Activated B cell treated with CpG ODN at 0.5 μM for 24 hours (primary cell): ENCODE measurements at regions not wholly inside any gene's neighbourhood (a gene's known extent, or its start where the extent isn't known, plus 50 kb on each side); places are given as distances from the start of the nearest gene placed in this dataset.

Experiments used
- ATAC-seq: fragments of 200-7000 bp; cut with Tn5 transposase; one replicate; pipeline ENCODE4 v1.10.0; 2021; ENCODE audit warnings: low read depth, mild to moderate bottlenecking, moderate library complexity
- CTCF ChIA-PET: fragments of 350-600 bp; sonication (Branson Sonifier 250); formaldehyde crosslinking; loops from one replicate; lab custom pipeline; 2021; ENCODE audit warnings: antibody characterized with exemption; lab: Charles Lee
- POLR2A ChIA-PET: fragments of 350-600 bp; sonication (Branson Sonifier 250); formaldehyde crosslinking; loops from one replicate; lab custom pipeline; 2021; ENCODE audit warnings: antibody characterized with exemption; lab: Charles Lee
- DNase-seq: peaks from one replicate; pipeline ENCODE4 v3.0.0; 2022
- H3K27ac Mint-ChIP-seq: one replicate; pipeline ENCODE4 v1.8.0; 2020; ENCODE audit warnings: mixed read lengths
- H3K27me3 Mint-ChIP-seq: one replicate; pipeline ENCODE4 v1.8.0; 2021; ENCODE audit warnings: mixed read lengths
- H3K36me3 Mint-ChIP-seq: one replicate; pipeline ENCODE4 v1.8.0; 2021; ENCODE audit warnings: low read depth, mixed read lengths
- H3K4me1 Mint-ChIP-seq: one replicate; pipeline ENCODE4 v1.8.0; 2021; ENCODE audit warnings: mixed read lengths
- H3K4me3 Mint-ChIP-seq: one replicate; pipeline ENCODE4 v1.8.0; 2020; ENCODE audit warnings: mild to moderate bottlenecking, mixed read lengths
- H3K9me3 Mint-ChIP-seq: one replicate; pipeline ENCODE4 v1.8.0; 2020; ENCODE audit warnings: mixed read lengths
- intact Hi-C: fragments of 100-400 bp; cut with micrococcal nuclease; formaldehyde crosslinking; loops from one replicate; pipeline ENCODE4 v1.15.1; 2024
- TF ChIP-seq, protein P1 (sequence below): fragments of 200-600 bp; IDR thresholded peaks from one replicate; pipeline ENCODE4 v1.8.0; 2022; ENCODE audit warnings: antibody characterized with exemption, mild to moderate bottlenecking

DNA sequence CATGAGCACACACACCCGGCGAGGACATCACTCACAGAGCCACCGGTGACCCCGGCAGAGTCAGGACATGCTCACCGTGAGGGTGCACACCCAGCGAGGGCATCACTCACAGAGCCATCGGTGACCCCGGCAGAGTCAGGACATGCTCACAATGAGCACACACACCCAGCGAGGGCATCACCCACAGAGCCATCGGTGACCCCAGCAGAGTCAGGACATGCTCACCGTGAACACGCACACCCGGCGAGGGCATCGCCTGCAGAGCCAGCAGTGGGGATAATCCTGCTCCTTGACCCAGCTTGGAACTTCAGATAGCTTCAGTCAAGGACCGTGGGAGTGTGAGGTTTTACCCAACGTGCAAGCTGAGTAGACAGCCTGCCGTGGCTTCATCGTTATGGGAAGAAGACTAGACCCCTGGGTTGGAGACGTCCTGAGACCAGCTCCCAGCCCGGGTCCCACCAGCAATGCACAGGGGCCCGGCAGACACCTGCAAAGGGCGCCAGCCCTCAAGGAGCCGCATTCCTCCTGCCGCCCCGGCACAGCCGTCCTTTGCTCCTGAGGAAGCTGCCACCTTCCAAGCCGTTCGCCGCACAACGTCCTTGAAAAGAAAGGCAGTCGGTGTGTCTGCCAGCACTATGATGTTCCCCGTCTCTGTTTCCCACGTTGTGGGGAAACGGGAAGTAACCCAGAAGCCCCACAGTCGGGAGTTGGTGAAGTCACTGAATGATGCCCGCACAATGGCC lies 192.3 kb downstream of the DLL1 start:
- DNase-seq = peak; percentile 6
- no peaks in the 10 kb centered on the region for H3K36me3 Mint-ChIP-seq
- H3K4me1 Mint-ChIP-seq = peaks cover 2% of the 10 kb centered on the region
- TF ChIP-seq, protein P1, sequence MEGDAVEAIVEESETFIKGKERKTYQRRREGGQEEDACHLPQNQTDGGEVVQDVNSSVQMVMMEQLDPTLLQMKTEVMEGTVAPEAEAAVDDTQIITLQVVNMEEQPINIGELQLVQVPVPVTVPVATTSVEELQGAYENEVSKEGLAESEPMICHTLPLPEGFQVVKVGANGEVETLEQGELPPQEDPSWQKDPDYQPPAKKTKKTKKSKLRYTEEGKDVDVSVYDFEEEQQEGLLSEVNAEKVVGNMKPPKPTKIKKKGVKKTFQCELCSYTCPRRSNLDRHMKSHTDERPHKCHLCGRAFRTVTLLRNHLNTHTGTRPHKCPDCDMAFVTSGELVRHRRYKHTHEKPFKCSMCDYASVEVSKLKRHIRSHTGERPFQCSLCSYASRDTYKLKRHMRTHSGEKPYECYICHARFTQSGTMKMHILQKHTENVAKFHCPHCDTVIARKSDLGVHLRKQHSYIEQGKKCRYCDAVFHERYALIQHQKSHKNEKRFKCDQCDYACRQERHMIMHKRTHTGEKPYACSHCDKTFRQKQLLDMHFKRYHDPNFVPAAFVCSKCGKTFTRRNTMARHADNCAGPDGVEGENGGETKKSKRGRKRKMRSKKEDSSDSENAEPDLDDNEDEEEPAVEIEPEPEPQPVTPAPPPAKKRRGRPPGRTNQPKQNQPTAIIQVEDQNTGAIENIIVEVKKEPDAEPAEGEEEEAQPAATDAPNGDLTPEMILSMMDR = no peak
- H3K27me3 Mint-ChIP-seq = peaks cover 12% of the 10 kb centered on the region
- no peak overlapping the region for H3K27ac Mint-ChIP-seq
- intact Hi-C loops = no loop called here
- ATAC-seq = no peak
- POLR2A ChIA-PET = no interaction called here
- peaks cover 10% of the 10 kb centered on the region for H3K9me3 Mint-ChIP-seq
- no peak overlapping the region for H3K4me3 Mint-ChIP-seq
- CTCF ChIA-PET = no interaction called here

DNA sequence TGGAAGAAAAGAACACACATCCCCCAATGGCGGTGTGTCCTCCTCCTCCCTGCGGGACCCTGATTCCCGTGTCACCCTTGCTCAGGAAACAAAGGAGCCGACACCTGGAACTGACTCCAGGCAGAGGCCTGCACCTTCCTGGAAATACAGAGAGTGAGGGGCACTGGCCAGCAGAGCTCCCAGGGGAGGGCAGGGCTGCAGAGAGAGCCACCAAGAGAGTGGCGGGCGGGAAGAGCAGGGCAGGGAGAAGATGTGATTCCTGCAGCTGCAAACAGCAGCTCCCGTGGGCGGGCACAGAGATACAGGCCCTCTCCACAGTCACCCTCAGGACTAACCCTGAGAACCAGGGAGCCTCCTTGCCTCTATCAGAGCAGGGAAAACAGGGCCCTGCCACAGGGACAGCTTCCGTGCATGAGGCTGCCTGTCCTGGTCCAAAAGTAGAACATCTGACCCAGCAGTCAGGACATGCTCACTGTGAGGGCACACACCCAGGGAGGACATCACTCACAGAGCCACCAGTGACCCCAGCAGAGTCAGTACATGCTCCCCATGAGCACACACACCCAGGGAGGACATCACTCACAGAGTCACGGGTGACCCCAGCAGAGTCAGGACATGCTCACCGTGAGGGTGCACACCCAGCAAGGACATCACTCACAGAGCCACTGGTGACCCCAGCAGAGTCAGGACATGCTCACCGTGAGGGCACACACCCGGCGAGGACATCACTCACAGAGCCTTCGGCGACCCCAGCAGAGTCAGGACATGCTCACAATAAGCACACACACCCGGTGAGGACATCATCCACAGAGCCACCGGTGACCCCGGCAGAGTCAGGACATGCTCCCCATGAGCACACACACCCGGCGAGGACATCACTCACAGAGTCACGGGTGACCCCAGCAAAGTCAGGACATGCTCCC lies 193.1 kb downstream of the DLL1 start:
- Mint-ChIP-seq H3K9me3 (peaks cover 10% of the 10 kb centered on the region), H3K27ac (no peak overlapping the region), H3K4me3 (no peak overlapping the region), H3K27me3 (peaks cover 12% of the 10 kb centered on the region), H3K4me1 (peaks cover 2% of the 10 kb centered on the region), H3K36me3 (no peaks in the 10 kb centered on the region)
- intact Hi-C loops = no loop called here
- DNase-seq (peak; percentile 9), ATAC-seq (no peak)
- POLR2A ChIA-PET = no interaction called here
- TF ChIP-seq, protein P1 = no peak
- CTCF ChIA-PET = no interaction called here

DNA sequence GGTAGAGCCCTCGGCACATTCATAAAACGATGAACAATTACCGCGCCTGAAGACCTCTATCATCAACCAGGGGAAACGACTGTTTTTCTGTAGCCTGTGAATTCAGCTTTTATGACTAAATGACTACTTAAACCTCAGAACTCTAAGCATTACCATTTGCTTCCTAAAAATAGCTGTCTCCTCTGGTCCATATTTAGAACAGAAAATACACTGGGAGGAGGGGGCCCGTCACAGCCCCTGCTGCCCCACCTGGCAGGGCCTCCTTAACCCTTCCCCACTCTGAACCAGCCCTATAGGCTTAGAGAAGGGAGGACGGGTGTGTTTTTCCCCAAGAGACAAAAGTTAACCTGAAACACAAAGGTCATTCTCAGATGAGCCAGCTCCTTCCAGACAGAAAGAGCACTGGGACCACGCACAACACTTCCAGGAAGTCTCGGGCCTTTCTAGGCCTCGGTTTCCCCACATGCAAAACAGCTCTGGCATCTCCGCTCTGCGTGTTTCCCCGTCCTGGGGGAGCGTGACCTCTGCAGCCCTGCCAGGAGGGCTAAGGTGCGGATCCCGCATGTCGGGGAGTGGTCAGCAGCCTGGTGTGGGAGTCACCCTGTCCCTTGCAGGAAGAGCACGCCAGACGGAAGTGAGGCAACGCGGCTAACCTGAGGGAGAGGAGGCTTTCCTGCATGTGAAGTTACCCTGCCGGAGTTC lies 193.9 kb downstream of the DLL1 start:
- POLR2A ChIA-PET = no interaction called here
- Mint-ChIP-seq H3K36me3 (no peaks in the 10 kb centered on the region), H3K9me3 (peaks cover 10% of the 10 kb centered on the region), H3K27ac (no peak overlapping the region), H3K4me3 (no peak overlapping the region), H3K27me3 (peaks cover 12% of the 10 kb centered on the region), H3K4me1 (peaks cover 2% of the 10 kb centered on the region)
- CTCF ChIA-PET = no interaction called here
- DNase-seq (no peak), ATAC-seq (no peak)
- intact Hi-C loops = no loop called here
- TF ChIP-seq, protein P1 = no peak

DNA sequence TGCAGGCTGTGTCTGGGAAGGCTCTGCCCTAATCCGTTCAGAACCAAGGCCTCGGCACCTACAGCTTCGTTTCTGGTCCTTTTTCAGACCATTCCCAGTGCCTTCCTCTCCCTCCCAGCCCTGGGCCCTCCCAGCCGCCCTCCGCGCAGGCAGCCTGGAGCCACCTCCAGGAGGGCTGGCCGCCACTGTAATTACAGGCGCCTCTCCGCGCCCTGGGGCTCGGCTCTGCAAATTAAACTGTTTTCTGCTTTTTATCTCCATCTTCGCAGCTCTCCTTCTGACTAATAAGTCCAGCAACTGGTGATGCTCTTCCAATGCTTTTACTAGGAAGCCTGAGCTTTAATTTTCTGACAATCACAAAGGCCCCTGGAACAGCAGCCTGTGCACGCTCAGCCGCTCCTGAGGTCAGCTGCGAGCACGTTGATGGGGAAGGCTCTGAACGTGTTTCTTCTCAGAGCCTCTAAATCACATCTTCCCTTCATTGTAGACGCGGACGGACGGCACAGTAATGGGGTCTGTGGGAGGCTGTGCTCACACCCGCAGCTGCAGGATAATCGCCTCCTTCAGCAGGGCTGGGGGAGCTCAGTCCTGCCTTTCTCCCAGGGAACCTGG lies 194.6 kb downstream of the DLL1 start:
- Mint-ChIP-seq H3K9me3 (peaks cover 10% of the 10 kb centered on the region), H3K27me3 (peaks cover 12% of the 10 kb centered on the region), H3K27ac (no peak overlapping the region), H3K36me3 (no peaks in the 10 kb centered on the region), H3K4me1 (peaks cover 2% of the 10 kb centered on the region), H3K4me3 (no peak overlapping the region)
- ChIA-PET CTCF (no interaction called here), POLR2A (no interaction called here)
- TF ChIP-seq, protein P1 = no peak
- peak; percentile 2 for DNase-seq
- no peak for ATAC-seq
- intact Hi-C loops = no loop called here
